ENCODE measurements at regions not wholly inside any gene's neighbourhood (a gene's known extent, or its start where the extent isn't known, plus 50 kb on each side); places are given as distances from the start of the nearest gene placed in this dataset.

- TF ChIP-seq YY1 (IDR thresholded peaks at IDR 0.05; ENCODE audit: insufficient read depth, insufficient read length), result no peak
- TF ChIP-seq ZNF274 (IDR thresholded peaks at IDR 0.05; ENCODE audit: low read depth, low read length), result no peak
These were observed 53.0 kb upstream of the CABCOCO1 start for GRCh38 chr10:61609701-61610100.

Measured in NT2/D1 (cell line).